Smooth muscle cell (in vitro differentiated cells): ENCODE measurements at regions not wholly inside any gene's neighbourhood (a gene's known extent, or its start where the extent isn't known, plus 50 kb on each side); places are given as distances from the start of the nearest gene placed in this dataset.
"Not testable (repeated sequence)": the region's sequence is repeated elsewhere in the genome, so short reads cannot be mapped to it uniquely, and the experiment has no call there.

Experiments used
- DNase-seq: peaks from one replicate; lab custom pipeline; 2025; ENCODE audit not compliant: unreplicated experiment; lab: John Stamatoyannopoulos, UW
- H2AFZ ChIP-seq: fragments of 200-600 bp; sonication (generic); 2 replicates; pipeline ENCODE4 v1.6.0; 2016; ENCODE audit warnings: antibody characterized with exemption, low read depth, mild to moderate bottlenecking
- H3F3A ChIP-seq: fragments of 200-600 bp; sonication (generic); 2 replicates; pipeline ENCODE4 v1.6.0; 2017; ENCODE audit warnings: antibody characterized with exemption, low read depth
- H3K27ac ChIP-seq: fragments of 200-600 bp; sonication (generic); 2 replicates; pipeline ENCODE4 v1.5.1; 2016; ENCODE audit warnings: low read depth, mild to moderate bottlenecking
- H3K27me3 ChIP-seq: fragments of 200-600 bp; sonication (generic); 2 replicates; pipeline ENCODE4 v1.6.1; 2016; ENCODE audit warnings: low read depth, mild to moderate bottlenecking
- H3K36me3 ChIP-seq: fragments of 200-600 bp; sonication (generic); 2 replicates; pipeline ENCODE4 v1.5.1; 2016; ENCODE audit warnings: low read depth
- H3K4me1 ChIP-seq: fragments of 200-600 bp; sonication (generic); 2 replicates; pipeline ENCODE4 v1.5.1; 2016; ENCODE audit warnings: low read depth
- H3K4me2 ChIP-seq: fragments of 200-600 bp; sonication (generic); 2 replicates; pipeline ENCODE4 v1.6.0; 2016; ENCODE audit warnings: mild to moderate bottlenecking
- H3K4me3 ChIP-seq: fragments of 200-600 bp; sonication (generic); 2 replicates; pipeline ENCODE4 v1.5.1; 2016; ENCODE audit warnings: mild to moderate bottlenecking
- H3K79me2 ChIP-seq: fragments of 200-600 bp; sonication (generic); 2 replicates; pipeline ENCODE4 v1.6.0; 2016; ENCODE audit warnings: low read depth, mild to moderate bottlenecking
- H3K9ac ChIP-seq: fragments of 200-600 bp; sonication (generic); 2 replicates; pipeline ENCODE4 v1.6.0; 2016; ENCODE audit warnings: low read depth
- H3K9me3 ChIP-seq: fragments of 200-600 bp; sonication (generic); replicated peaks from 2 replicates; pipeline ENCODE4 v1.5.1; 2016; ENCODE audit warnings: low read depth
- H4K20me1 ChIP-seq: fragments of 200-600 bp; sonication (generic); 2 replicates; pipeline ENCODE4 v1.6.0; 2016; ENCODE audit warnings: low read depth
- WGBS: methylation state at CpG from one replicate; pipeline ENCODE4 v1.1.7; 2016; ENCODE audit warnings: low lambda C conversion rate; 5-methylcytosine and 5-hydroxymethylcytosine counted together
- TF ChIP-seq, protein P1 (sequence below): fragments of 200-600 bp; sonication (generic); IDR thresholded peaks from 2 replicates; pipeline ENCODE4 v1.5.1; 2017; ENCODE audit warnings: borderline replicate concordance, mild to moderate bottlenecking, antibody characterized with exemption; ENCODE audit not compliant: insufficient read depth, poor library complexity, severe bottlenecking

DNA sequence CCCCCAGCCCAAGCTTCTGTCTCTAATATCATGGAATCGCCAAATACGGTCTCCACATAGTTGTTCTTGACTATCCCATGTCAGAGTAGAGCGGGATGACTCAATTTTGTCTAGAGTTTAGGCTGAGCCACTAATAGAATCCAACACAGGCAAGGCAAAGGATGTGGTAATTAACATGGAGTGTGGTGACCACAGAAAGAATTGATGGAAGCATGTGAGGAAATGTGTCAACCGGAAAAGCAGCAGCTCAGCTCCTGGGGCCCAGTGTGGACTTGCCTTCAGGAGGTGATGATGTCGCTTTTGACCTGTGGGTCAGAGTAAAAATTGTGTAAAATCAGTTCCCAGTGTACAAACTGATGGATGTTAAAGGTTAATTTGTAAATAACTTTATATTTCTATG, 139.3 kb upstream of the KLF6 start:
- Histone ChIP-seq H4K20me1 (no peaks in the 10 kb centered on the region), H3K4me1 (peaks cover 3% of the 10 kb centered on the region), H2AFZ (no peak overlapping the region), H3K9ac (no peak overlapping the region), H3K36me3 (no peaks in the 10 kb centered on the region), H3K27ac (peak overlapping the region; percentile 66), H3K79me2 (no peaks in the 10 kb centered on the region), H3K4me2 (no peak overlapping the region), H3K9me3 (no peaks in the 10 kb centered on the region), H3K4me3 (no peak overlapping the region), H3K27me3 (no peaks in the 10 kb centered on the region), H3F3A (no peaks in the 10 kb centered on the region)
- 33% methylated on average over 5 of the region's 5 CpGs for WGBS
- TF ChIP-seq, protein P1, sequence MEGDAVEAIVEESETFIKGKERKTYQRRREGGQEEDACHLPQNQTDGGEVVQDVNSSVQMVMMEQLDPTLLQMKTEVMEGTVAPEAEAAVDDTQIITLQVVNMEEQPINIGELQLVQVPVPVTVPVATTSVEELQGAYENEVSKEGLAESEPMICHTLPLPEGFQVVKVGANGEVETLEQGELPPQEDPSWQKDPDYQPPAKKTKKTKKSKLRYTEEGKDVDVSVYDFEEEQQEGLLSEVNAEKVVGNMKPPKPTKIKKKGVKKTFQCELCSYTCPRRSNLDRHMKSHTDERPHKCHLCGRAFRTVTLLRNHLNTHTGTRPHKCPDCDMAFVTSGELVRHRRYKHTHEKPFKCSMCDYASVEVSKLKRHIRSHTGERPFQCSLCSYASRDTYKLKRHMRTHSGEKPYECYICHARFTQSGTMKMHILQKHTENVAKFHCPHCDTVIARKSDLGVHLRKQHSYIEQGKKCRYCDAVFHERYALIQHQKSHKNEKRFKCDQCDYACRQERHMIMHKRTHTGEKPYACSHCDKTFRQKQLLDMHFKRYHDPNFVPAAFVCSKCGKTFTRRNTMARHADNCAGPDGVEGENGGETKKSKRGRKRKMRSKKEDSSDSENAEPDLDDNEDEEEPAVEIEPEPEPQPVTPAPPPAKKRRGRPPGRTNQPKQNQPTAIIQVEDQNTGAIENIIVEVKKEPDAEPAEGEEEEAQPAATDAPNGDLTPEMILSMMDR, result no peak
- no peak for DNase-seq

GRCh38 chr10:3923033-3923432, 138.0 kb upstream of the KLF6 start:
- Histone ChIP-seq H4K20me1 (no peaks in the 10 kb centered on the region), H3K27me3 (no peaks in the 10 kb centered on the region), H3F3A (no peaks in the 10 kb centered on the region), H3K4me3 (no peak overlapping the region), H3K9me3 (no peaks in the 10 kb centered on the region), H3K36me3 (peaks cover 5% of the 10 kb centered on the region), H3K27ac (no peak overlapping the region), H3K9ac (no peak overlapping the region), H3K79me2 (no peaks in the 10 kb centered on the region), H3K4me2 (no peak overlapping the region), H2AFZ (no peak overlapping the region), H3K4me1 (peaks cover 3% of the 10 kb centered on the region)
- TF ChIP-seq, protein P1, result no peak
- 75% methylated on average over 4 of the region's 4 CpGs for WGBS
- no peak for DNase-seq

- H2AFZ ChIP-seq, result peak overlapping the region; percentile 62
Measured at GRCh38 chr10:3919709-3920308, 134.8 kb upstream of the KLF6 start.

DNA sequence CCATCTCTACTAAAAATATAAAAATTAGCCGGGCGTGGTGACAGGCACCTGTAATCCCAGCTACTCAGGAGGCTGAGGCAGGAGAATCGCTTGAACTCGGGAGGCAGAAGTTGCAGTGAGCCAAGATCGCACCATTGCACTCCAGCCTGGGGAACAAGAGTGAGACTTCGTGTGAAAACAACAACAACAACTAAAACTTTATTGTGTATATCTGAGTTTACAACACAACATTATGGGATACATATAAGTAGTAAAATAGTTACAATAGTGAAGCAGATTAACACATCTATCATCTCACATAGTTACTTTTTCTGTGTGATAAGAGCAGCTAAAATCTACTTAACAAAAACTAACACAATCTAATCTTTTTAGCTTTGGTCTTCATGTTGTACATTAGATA, 132.4 kb upstream of the KLF6 start:
- not testable (repeated sequence) for H3K27ac ChIP-seq, H3K36me3 ChIP-seq, H3K4me2 ChIP-seq, H3K9me3 ChIP-seq, H3K4me1 ChIP-seq, H3K27me3 ChIP-seq, H3K4me3 ChIP-seq, H3F3A ChIP-seq, H3K79me2 ChIP-seq, DNase-seq, H3K9ac ChIP-seq, H4K20me1 ChIP-seq, H2AFZ ChIP-seq
- 80% methylated on average over 6 of the region's 6 CpGs for WGBS

More at GRCh38 chr10:3919709-3920308, 134.8 kb upstream of the KLF6 start:
- Histone ChIP-seq H3K27me3 (no peaks in the 10 kb centered on the region), H3K9ac (no peak overlapping the region), H4K20me1 (no peaks in the 10 kb centered on the region), H3K27ac (no peak overlapping the region), H3K4me1 (peaks cover 3% of the 10 kb centered on the region), H3K36me3 (peaks cover 5% of the 10 kb centered on the region), H3K4me3 (no peak overlapping the region), H3K9me3 (no peaks in the 10 kb centered on the region), H3K79me2 (no peaks in the 10 kb centered on the region), H3K4me2 (no peak overlapping the region), H3F3A (no peaks in the 10 kb centered on the region)
- DNase-seq, result no peak
- TF ChIP-seq, protein P1, result no peak
- WGBS, result 53% methylated on average over 3 of the region's 3 CpGs
